Heart left ventricle (tissue), 16 donors: ENCODE measurements at regions not wholly inside any gene's neighbourhood (a gene's known extent, or its start where the extent isn't known, plus 50 kb on each side); places are given as distances from the start of the nearest gene placed in this dataset.

Source experiments
- ATAC-seq, 4 donors: fragments of 200-7000 bp; cut with Tn5 transposase; one replicate each; pipeline ENCODE4 v1.9.1; 2020 to 2022; ENCODE audit warnings: moderate library complexity in 4 of 4, mild to moderate bottlenecking in 3 of 4, moderate number of reproducible peaks in 1 of 4
- DNase-seq, 5 donors: peaks; one replicate each; pipeline ENCODE4 v3.0.0-alpha.2; 2020
- H3K27ac ChIP-seq, 12 donors: fragments of 200-600 bp; sonication (generic) in 4 of 12; one replicate each; pipeline versions ENCODE4 v1.5.0 to v1.8.0; 2016 to 2022; ENCODE audit warnings: mild to moderate bottlenecking in 2 of 12
- H3K27me3 ChIP-seq, 9 donors: fragments of 200-600 bp; sonication (generic) in 2 of 9; one replicate each; pipeline versions ENCODE4 v1.5.1 to v1.8.0; 2016 to 2022; ENCODE audit warnings: mild to moderate bottlenecking in 3 of 9
- H3K36me3 ChIP-seq, 9 donors: fragments of 200-600 bp; sonication (generic) in 2 of 9; one replicate each; pipeline versions ENCODE4 v1.5.0 to v1.8.0; 2018 to 2022; ENCODE audit warnings: mild to moderate bottlenecking in 2 of 9
- H3K4me1 ChIP-seq, 12 donors: fragments of 200-600 bp; sonication (generic) in 4 of 12; one replicate each; pipeline versions ENCODE4 v1.5.0 to v1.8.0; 2016 to 2022; ENCODE audit warnings: mild to moderate bottlenecking in 3 of 12
- H3K4me3 ChIP-seq, 12 donors: fragments of 200-600 bp; sonication (generic) in 4 of 12; one replicate each; pipeline versions ENCODE4 v1.5.0 to v1.8.0; 2017 to 2022; ENCODE audit warnings: mild to moderate bottlenecking in 9 of 12, moderate library complexity in 4 of 12
- H3K9me3 ChIP-seq, 12 donors: fragments of 200-600 bp; sonication (generic) in 4 of 12; one replicate each; pipeline versions ENCODE4 v1.5.0 to v1.8.0; 2016 to 2022; ENCODE audit warnings: mild to moderate bottlenecking in 1 of 12
- CTCF ChIP-seq, 12 donors: fragments of 200-600 bp; sonication (generic) in 4 of 12; IDR thresholded peaks; one replicate each; pipeline versions ENCODE4 v1.5.0 to v1.8.0; 2018 to 2022; ENCODE audit warnings: antibody characterized with exemption in 12 of 12, mild to moderate bottlenecking in 5 of 12
- POLR2A ChIP-seq, 2 donors: fragments of 450-650 bp; IDR thresholded peaks; one replicate each; pipeline ENCODE4 v1.6.1; 2017; ENCODE audit warnings: antibody characterized with exemption in 2 of 2, mild to moderate bottlenecking in 2 of 2, moderate library complexity in 2 of 2
- WGBS, 4 donors: extraction: QIAGEN DNeasy Blood & Tissue Kit in 2 of 4; methylation state at CpG; one replicate each; pipeline versions ENCODE4 v1.1.5 to v1.1.7; 2013 to 2018; 5-methylcytosine and 5-hydroxymethylcytosine counted together
- intact Hi-C, 10 donors: fragments of 100-400 bp; cut with DNase I; formaldehyde crosslinking; loops; one replicate each; pipeline versions ENCODE4 v1.11.1 to v1.14.2; 2022
- donor health status: ischemic (EF 13 %, LVEDD 7.1; RV severe dilation, severe dysfunction).
- donor health status: healthy with polysubstance abuse.
- donor health status: DM: no; HTN: yes; CAD: no.
- donor health status: DM: no; HTN: no; CAD: no.
- donor health status: ischemic (EF 25% LVEDD 6.9; RV normal size, moderate dysfunction).
- donor health status: ischemic (EF 25% LVEDD 5.7; RV mildly dilated, moderate dysfunction).
- donor health status: healthy.
- donor health status: DM: yes; HTN: yes; CAD: no.
- donor health status: ischemic (EF 35%, LVEDD 5.7; RV mildly dilated, moderate dysfunction).
- donor health status: nonischemic (EF 11% LVEDD 7.7; RV severe dilation, severe dysfunction).
- donor health status: DM: yes; HTN: yes; CAD: no.
- donor health status: PGD.
- donor health status: ischemic (EF 29% LVEDD 5.4; RV normal size, mild dysfunction).
- donor health status: nonischemic (EF 23%, LVEDD 6.1; RV moderate dilation, normal function).

DNA sequence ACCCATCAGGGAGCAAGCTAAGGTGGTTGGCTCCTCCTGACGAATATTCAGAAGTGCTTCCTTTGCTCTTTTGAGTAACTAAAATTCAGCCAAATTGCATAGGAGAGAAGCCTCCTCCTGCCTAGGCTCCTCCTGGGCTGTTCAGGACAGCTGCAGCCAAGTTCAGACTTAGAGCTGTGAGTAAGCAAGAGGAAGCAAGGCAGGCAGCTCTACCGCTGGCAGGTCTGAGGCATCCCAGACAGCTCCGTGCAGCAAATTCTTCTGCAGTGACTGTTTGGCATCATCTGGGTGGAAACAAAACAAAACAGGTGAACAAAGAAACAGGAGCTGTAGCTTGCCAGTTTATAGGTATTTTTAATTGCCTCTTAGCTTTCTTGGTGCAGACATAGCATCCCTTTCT is 421.0 kb downstream of the GADD45G start:
- 24 to 53% (median 48%) methylated on average over 2 to 3 of the region's 3 CpGs for WGBS, 4 donors
- H3K9me3 ChIP-seq: peaks cover 0 to 9% (median 2%) of the 10 kb centered on the region in 12 donors
- ATAC-seq: peak in 2 of 4 donors; percentile 54 to 70
- no peaks in the 10 kb centered on the region for H3K27me3 ChIP-seq
- H3K4me3 ChIP-seq: no peak overlapping the region
- intact Hi-C loops: no loop called here
- peaks cover 0 to 25% (median 0%) of the 10 kb centered on the region in 12 donors for H3K4me1 ChIP-seq
- H3K27ac ChIP-seq: no peak overlapping the region
- DNase-seq: no peak
- TF ChIP-seq CTCF (IDR thresholded peaks at IDR 0.05) (no peak), POLR2A (IDR thresholded peaks at IDR 0.05) (no peak)
- H3K36me3 ChIP-seq: no peaks in the 10 kb centered on the region

DNA sequence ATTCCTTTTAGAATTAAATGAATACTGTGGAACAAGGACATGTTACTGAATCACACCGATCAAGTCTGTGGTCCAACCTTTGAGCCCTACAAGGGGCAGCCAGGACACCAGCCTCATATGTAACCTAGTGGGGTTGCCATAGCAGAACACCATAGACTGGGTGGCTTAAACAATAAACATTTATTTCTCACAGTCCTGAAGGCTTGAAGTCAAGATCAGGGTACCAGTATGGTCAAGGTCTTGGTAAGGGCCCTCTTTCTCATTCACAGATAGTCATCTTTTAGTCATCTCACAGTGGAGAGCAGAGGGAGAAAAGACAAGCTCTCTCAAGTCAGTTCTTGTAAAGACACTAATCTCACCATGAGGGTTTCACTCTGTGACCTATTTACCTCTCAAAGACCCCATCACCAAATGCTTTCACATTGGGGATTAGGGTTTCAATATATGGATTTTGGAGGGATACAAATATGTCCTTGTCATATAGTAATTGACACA is 422.5 kb downstream of the GADD45G start:
- Histone ChIP-seq H3K4me1 (peaks cover 0 to 25% (median 0%) of the 10 kb centered on the region in 12 donors), H3K4me3 (no peak overlapping the region), H3K27me3 (no peaks in the 10 kb centered on the region), H3K36me3 (no peaks in the 10 kb centered on the region), H3K9me3 (peaks cover 0 to 4% (median 0%) of the 10 kb centered on the region in 12 donors), H3K27ac (no peak overlapping the region)
- ATAC-seq (no peak), DNase-seq (no peak)
- intact Hi-C loops: no loop called here
- 94 to 100% (median 99%) methylated on average over 1 of the region's 1 CpG for WGBS, 4 donors
- no peak for TF ChIP-seq CTCF (IDR thresholded peaks at IDR 0.05)
- no peak for TF ChIP-seq POLR2A (IDR thresholded peaks at IDR 0.05)

GRCh38 chr9:90029386-90029785 is 424.6 kb downstream of the GADD45G start:
- Histone ChIP-seq H3K4me3 (no peak overlapping the region), H3K36me3 (no peaks in the 10 kb centered on the region), H3K27ac (no peak overlapping the region), H3K9me3 (no peaks in the 10 kb centered on the region), H3K4me1 (peaks cover 0 to 16% (median 0%) of the 10 kb centered on the region in 12 donors), H3K27me3 (no peaks in the 10 kb centered on the region)
- ATAC-seq: no peak
- 49 to 95% (median 66%) methylated on average over 1 of the region's 1 CpG for WGBS, 4 donors
- no peak for DNase-seq
- intact Hi-C loops: no loop called here
- no peak for TF ChIP-seq POLR2A (IDR thresholded peaks at IDR 0.05)
- no peak for TF ChIP-seq CTCF (IDR thresholded peaks at IDR 0.05)

DNA sequence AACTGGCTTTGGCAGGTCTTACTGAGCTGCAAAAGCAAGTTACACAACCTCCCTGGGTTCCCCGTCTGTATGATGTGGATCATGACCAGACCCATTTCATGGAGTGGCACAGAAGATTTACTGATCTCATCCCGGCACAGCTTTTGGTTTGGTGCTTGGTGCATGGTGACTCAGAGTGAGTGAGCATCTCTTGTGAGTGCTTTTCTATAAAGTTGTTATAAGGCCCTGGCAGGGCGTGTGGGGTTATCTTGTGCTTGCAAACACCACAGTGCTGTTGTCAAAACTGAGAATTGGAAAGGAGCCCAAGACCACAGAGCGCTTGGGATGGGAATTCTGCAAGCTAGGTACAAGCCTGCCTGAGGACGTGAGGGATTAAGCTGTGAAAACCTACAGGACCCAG is 425.2 kb downstream of the GADD45G start:
- intact Hi-C loops: no loop called here
- TF ChIP-seq CTCF (IDR thresholded peaks at IDR 0.05) (no peak), POLR2A (IDR thresholded peaks at IDR 0.05) (no peak)
- DNase-seq (no peak), ATAC-seq (no peak)
- H3K27ac ChIP-seq: no peak overlapping the region
- H3K4me1 ChIP-seq: peaks cover 0 to 11% (median 0%) of the 10 kb centered on the region in 12 donors
- no peaks in the 10 kb centered on the region for H3K9me3 ChIP-seq
- H3K27me3 ChIP-seq: no peaks in the 10 kb centered on the region
- H3K4me3 ChIP-seq: no peak overlapping the region
- H3K36me3 ChIP-seq: no peaks in the 10 kb centered on the region
- 78 to 89% (median 85%) methylated on average over 5 of the region's 5 CpGs for WGBS, 4 donors
